Heart left ventricle (tissue), 16 donors: ENCODE measurements at regions not wholly inside any gene's neighbourhood (a gene's known extent, or its start where the extent isn't known, plus 50 kb on each side); places are given as distances from the start of the nearest gene placed in this dataset.

Experiments used
- ATAC-seq, 4 donors: fragments of 200-7000 bp; cut with Tn5 transposase; one replicate each; pipeline ENCODE4 v1.9.1; 2020 to 2022; ENCODE audit warnings: moderate library complexity in 4 of 4, mild to moderate bottlenecking in 3 of 4, moderate number of reproducible peaks in 1 of 4
- DNase-seq, 5 donors: peaks; one replicate each; pipeline ENCODE4 v3.0.0-alpha.2; 2020
- H3K27ac ChIP-seq, 12 donors: fragments of 200-600 bp; sonication (generic) in 4 of 12; one replicate each; pipeline versions ENCODE4 v1.5.0 to v1.8.0; 2016 to 2022; ENCODE audit warnings: mild to moderate bottlenecking in 2 of 12
- H3K27me3 ChIP-seq, 9 donors: fragments of 200-600 bp; sonication (generic) in 2 of 9; one replicate each; pipeline versions ENCODE4 v1.5.1 to v1.8.0; 2016 to 2022; ENCODE audit warnings: mild to moderate bottlenecking in 3 of 9
- H3K36me3 ChIP-seq, 9 donors: fragments of 200-600 bp; sonication (generic) in 2 of 9; one replicate each; pipeline versions ENCODE4 v1.5.0 to v1.8.0; 2018 to 2022; ENCODE audit warnings: mild to moderate bottlenecking in 2 of 9
- H3K4me1 ChIP-seq, 12 donors: fragments of 200-600 bp; sonication (generic) in 4 of 12; one replicate each; pipeline versions ENCODE4 v1.5.0 to v1.8.0; 2016 to 2022; ENCODE audit warnings: mild to moderate bottlenecking in 3 of 12
- H3K4me3 ChIP-seq, 12 donors: fragments of 200-600 bp; sonication (generic) in 4 of 12; one replicate each; pipeline versions ENCODE4 v1.5.0 to v1.8.0; 2017 to 2022; ENCODE audit warnings: mild to moderate bottlenecking in 9 of 12, moderate library complexity in 4 of 12
- H3K9me3 ChIP-seq, 12 donors: fragments of 200-600 bp; sonication (generic) in 4 of 12; one replicate each; pipeline versions ENCODE4 v1.5.0 to v1.8.0; 2016 to 2022; ENCODE audit warnings: mild to moderate bottlenecking in 1 of 12
- POLR2A ChIP-seq, 2 donors: fragments of 450-650 bp; IDR thresholded peaks; one replicate each; pipeline ENCODE4 v1.6.1; 2017; ENCODE audit warnings: antibody characterized with exemption in 2 of 2, mild to moderate bottlenecking in 2 of 2, moderate library complexity in 2 of 2
- WGBS, 4 donors: extraction: QIAGEN DNeasy Blood & Tissue Kit in 2 of 4; methylation state at CpG; one replicate each; pipeline versions ENCODE4 v1.1.5 to v1.1.7; 2013 to 2018; 5-methylcytosine and 5-hydroxymethylcytosine counted together
- intact Hi-C, 10 donors: fragments of 100-400 bp; cut with DNase I; formaldehyde crosslinking; loops; one replicate each; pipeline versions ENCODE4 v1.11.1 to v1.14.2; 2022
- TF ChIP-seq, protein P1 (sequence below), 12 donors: fragments of 200-600 bp; sonication (generic) in 4 of 12; IDR thresholded peaks; one replicate each; pipeline versions ENCODE4 v1.5.0 to v1.8.0; 2018 to 2022; ENCODE audit warnings: antibody characterized with exemption in 12 of 12, mild to moderate bottlenecking in 5 of 12
- donor health status: ischemic (EF 13 %, LVEDD 7.1; RV severe dilation, severe dysfunction).
- donor health status: healthy with polysubstance abuse.
- donor health status: DM: no; HTN: yes; CAD: no.
- donor health status: DM: no; HTN: no; CAD: no.
- donor health status: ischemic (EF 25% LVEDD 6.9; RV normal size, moderate dysfunction).
- donor health status: ischemic (EF 25% LVEDD 5.7; RV mildly dilated, moderate dysfunction).
- donor health status: healthy.
- donor health status: DM: yes; HTN: yes; CAD: no.
- donor health status: ischemic (EF 35%, LVEDD 5.7; RV mildly dilated, moderate dysfunction).
- donor health status: nonischemic (EF 11% LVEDD 7.7; RV severe dilation, severe dysfunction).
- donor health status: DM: yes; HTN: yes; CAD: no.
- donor health status: PGD.
- donor health status: ischemic (EF 29% LVEDD 5.4; RV normal size, mild dysfunction).
- donor health status: nonischemic (EF 23%, LVEDD 6.1; RV moderate dilation, normal function).

DNA sequence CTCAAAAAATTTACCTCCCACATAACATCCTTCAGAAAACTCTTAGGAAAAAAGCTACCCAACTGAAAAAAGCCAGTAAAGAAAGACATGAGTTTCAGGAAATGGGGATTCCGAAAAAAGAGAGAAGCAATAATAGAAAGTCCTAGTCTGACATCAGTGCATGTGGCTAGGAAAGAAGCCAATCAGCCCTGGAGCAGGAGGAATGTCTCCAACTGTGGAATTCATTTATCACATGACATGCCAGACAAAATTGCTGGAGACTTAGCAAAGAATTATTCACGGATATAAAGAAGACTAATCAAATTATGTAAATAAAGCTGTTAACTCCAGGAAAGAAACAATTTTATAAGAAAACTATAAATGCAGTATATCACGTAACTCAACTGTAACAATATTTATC lies 258.9 kb upstream of the RARB start:
- no peaks in the 10 kb centered on the region for H3K4me1 ChIP-seq
- peaks cover 0 to 17% (median 4%) of the 10 kb centered on the region in 12 donors for H3K9me3 ChIP-seq
- no peaks in the 10 kb centered on the region for H3K27me3 ChIP-seq
- intact Hi-C loops = no loop called here
- DNase-seq = no peak
- H3K27ac ChIP-seq = no peak overlapping the region
- H3K4me3 ChIP-seq = no peak overlapping the region
- TF ChIP-seq, protein P1, sequence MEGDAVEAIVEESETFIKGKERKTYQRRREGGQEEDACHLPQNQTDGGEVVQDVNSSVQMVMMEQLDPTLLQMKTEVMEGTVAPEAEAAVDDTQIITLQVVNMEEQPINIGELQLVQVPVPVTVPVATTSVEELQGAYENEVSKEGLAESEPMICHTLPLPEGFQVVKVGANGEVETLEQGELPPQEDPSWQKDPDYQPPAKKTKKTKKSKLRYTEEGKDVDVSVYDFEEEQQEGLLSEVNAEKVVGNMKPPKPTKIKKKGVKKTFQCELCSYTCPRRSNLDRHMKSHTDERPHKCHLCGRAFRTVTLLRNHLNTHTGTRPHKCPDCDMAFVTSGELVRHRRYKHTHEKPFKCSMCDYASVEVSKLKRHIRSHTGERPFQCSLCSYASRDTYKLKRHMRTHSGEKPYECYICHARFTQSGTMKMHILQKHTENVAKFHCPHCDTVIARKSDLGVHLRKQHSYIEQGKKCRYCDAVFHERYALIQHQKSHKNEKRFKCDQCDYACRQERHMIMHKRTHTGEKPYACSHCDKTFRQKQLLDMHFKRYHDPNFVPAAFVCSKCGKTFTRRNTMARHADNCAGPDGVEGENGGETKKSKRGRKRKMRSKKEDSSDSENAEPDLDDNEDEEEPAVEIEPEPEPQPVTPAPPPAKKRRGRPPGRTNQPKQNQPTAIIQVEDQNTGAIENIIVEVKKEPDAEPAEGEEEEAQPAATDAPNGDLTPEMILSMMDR (IDR thresholded peaks at IDR 0.05) = no peak
- no peak for TF ChIP-seq POLR2A (IDR thresholded peaks at IDR 0.05)
- ATAC-seq = no peak
- WGBS, 4 donors = 63 to 84% (median 76%) methylated on average over 3 of the region's 3 CpGs
- no peaks in the 10 kb centered on the region for H3K36me3 ChIP-seq

GRCh38 chr3:25170021-25170420 lies 258.0 kb upstream of the RARB start:
- Histone ChIP-seq H3K9me3 (peaks cover 0 to 17% (median 4%) of the 10 kb centered on the region in 12 donors), H3K4me1 (no peaks in the 10 kb centered on the region), H3K4me3 (no peak overlapping the region), H3K36me3 (no peaks in the 10 kb centered on the region), H3K27ac (no peak overlapping the region), H3K27me3 (no peaks in the 10 kb centered on the region)
- ATAC-seq (no peak), DNase-seq (no peak)
- no peak for TF ChIP-seq POLR2A (IDR thresholded peaks at IDR 0.05)
- TF ChIP-seq, protein P1 (IDR thresholded peaks at IDR 0.05) = no peak
- WGBS, 4 donors = 62 to 78% (median 76%) methylated on average over 3 of the region's 3 CpGs
- intact Hi-C loops = no loop called here

DNA sequence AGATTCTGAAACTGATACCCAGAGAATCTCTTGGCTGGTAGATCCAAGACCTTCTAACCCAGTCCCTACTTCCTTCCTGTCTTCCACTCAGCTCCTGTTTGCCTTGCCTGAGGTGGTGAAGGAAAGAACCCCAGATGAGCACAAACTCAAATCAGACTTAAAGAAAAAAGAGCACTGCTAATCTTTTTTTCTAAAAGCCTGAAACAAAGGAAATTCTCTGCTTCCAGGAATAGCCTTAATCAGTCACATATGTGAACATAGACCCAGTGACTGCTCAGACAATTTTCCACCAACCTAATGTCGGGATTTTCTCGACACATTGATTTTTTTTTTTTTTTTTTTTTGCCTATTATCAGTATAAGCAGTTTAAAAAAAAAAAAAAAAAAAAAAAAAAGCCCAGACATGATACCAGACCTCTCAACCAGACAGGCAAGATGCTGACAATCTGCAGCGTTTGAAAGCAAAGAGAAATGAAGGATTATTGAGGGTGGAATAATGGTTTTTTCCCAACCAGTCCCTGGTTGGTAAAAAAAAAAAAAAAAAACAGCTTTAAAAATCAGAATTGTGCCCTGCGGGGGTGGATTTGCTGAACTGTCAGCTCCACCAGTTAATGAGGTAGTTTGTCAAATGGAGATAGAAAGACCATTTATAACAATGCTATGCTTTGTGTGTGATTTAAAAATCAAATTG lies 256.8 kb upstream of the RARB start:
- H3K27ac ChIP-seq = no peak overlapping the region
- H3K36me3 ChIP-seq = no peaks in the 10 kb centered on the region
- 69 to 77% (median 70%) methylated on average over 4 of the region's 4 CpGs for WGBS, 4 donors
- H3K27me3 ChIP-seq = no peaks in the 10 kb centered on the region
- no peak overlapping the region for H3K4me3 ChIP-seq
- ATAC-seq = no peak
- no peak for DNase-seq
- no peak for TF ChIP-seq POLR2A (IDR thresholded peaks at IDR 0.05)
- TF ChIP-seq, protein P1 (IDR thresholded peaks at IDR 0.05) = no peak
- no peaks in the 10 kb centered on the region for H3K4me1 ChIP-seq
- H3K9me3 ChIP-seq = peaks cover 0 to 17% (median 4%) of the 10 kb centered on the region in 12 donors
- intact Hi-C loops = no loop called here

DNA sequence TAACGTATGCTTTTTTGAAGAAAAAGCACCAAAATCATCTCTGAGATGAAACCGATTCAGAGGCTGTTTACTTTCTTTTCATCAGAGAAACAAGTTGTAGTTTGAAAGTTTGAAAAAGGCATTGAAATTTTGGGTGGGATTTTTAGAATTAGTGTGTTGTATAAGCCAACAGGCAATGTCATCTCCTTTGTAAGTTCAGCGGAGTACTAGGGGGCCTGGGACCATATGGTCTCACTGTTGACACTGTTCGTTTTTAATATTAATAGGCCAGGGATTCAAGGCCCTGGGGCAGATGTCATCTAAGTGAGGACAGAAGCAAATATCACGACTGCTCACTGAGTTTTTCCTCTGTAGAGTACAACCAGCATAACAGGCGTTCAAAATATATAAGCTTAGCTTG lies 256.2 kb upstream of the RARB start:
- Histone ChIP-seq H3K4me1 (no peaks in the 10 kb centered on the region), H3K36me3 (no peaks in the 10 kb centered on the region), H3K4me3 (no peak overlapping the region), H3K27ac (no peak overlapping the region), H3K27me3 (no peaks in the 10 kb centered on the region), H3K9me3 (peaks cover 0 to 17% (median 4%) of the 10 kb centered on the region in 12 donors)
- intact Hi-C loops = no loop called here
- ATAC-seq = no peak
- DNase-seq = no peak
- no peak for TF ChIP-seq POLR2A (IDR thresholded peaks at IDR 0.05)
- TF ChIP-seq, protein P1 (IDR thresholded peaks at IDR 0.05) = no peak
- 82 to 91% (median 87%) methylated on average over 6 of the region's 6 CpGs for WGBS, 4 donors
